NCI-H128 (cell line): ENCODE measurements at regions not wholly inside any gene's neighbourhood (a gene's known extent, or its start where the extent isn't known, plus 50 kb on each side); places are given as distances from the start of the nearest gene placed in this dataset.

Experiments
- DNase-seq: peaks from one replicate; lab custom pipeline; 2025; ENCODE audit not compliant: unreplicated experiment; lab: John Stamatoyannopoulos, UW

DNA sequence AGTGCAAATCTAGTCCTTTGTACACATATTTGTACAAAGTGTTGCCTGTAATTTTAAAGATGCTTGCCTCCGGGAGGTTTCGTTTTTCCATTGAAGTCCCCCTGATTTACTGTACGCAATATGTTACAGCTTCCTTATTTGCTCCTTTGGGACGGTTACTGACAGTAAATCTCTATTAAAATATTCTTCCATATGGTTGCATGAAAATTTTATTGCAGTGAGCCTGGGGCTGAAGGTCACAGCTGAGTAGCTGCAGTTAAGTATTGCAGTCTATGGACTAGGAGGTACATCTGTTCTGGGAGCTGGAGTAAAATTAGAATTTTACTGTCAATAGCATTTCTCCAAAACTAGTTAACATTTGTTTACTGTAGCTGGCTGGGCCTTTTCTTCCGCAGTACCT is 119.2 kb downstream of the ETAA1 start:
- DNase-seq, result no peak

DNA sequence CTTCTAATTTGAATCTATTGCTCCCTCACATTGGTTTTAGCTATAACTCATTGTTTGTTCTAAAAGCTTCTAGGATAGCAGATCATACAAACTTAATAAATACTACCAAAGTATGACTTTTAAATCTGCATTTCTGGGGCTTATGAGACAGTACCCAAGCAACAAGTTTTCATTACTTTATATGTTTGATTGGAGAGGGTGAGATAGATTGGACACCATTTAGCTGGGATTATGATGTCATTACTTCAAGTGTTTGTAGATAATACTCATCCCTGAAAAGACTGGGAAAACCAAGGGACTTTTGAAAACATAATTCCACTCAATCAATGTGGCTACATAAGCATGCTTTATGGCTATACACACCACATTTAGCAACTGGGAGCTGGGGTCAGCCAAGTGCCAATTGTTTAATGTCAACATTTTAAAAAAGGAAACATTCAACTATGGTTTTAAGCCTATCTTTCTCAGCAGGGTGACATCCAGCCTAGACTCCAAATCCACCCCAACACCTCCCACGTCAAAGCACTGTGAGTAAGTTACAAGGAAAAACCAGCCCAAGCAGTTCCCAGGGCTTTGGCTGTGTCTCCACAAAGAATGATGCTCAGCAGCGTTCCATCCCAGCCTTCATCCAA is 119.9 kb downstream of the ETAA1 start:
- DNase-seq, result no peak

DNA sequence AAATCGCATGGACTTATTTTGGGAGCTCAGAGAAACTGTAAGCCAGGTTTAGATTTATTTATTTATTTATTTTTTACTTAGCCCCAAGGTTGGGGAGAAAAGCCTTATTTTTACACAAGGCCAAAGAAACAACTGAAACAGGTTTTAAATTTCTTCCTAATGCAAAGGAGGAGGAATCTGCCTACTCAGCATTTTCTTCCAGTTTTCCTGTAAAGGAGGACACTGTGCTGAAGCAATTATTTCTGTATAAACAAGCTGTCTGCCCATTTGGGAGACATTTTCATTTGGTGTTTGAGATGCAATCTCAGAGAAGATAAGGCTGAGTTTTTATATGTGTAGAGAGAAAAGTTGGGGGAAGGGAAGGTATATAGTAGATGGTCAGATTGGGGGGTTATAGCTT is 125.0 kb downstream of the ETAA1 start:
- DNase-seq, result no peak

DNA sequence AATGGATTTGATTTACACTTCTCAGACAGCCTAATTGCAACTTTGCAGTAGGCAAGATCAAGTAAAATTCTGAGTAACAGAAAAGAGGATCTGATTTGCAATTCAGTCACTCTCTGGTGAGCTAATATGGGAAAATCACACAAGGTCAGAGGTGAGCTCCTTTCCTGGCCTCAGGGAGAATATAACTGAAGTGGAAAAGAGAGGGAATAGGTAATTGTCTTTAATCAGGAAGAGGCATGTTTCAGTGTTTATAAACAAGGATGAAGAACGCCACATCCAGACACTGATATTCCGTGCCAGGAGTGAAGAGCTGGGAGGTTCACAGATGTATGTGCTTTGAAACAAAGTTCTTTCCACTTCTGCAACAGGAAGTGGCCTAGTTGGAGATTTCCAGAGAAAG is 127.1 kb downstream of the ETAA1 start:
- no peak for DNase-seq

DNA sequence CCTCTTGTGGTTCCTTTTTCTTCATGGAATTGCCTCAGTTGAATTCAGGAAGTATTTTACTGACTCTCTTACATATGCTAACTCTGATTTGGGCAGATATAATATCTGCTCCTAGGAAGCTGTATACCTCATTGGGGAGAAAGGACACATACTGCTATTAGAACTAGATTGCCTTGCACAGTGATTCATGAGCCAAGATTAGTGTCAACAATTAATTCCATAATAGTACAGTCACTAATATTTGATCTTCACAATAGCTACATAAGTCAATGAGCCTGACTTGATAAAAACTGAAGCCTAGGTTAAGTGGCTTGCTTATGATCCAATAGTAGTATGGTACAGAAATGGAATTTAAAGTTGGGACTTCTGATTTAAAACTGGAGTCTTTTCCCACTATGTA is 127.6 kb downstream of the ETAA1 start:
- no peak for DNase-seq

DNA sequence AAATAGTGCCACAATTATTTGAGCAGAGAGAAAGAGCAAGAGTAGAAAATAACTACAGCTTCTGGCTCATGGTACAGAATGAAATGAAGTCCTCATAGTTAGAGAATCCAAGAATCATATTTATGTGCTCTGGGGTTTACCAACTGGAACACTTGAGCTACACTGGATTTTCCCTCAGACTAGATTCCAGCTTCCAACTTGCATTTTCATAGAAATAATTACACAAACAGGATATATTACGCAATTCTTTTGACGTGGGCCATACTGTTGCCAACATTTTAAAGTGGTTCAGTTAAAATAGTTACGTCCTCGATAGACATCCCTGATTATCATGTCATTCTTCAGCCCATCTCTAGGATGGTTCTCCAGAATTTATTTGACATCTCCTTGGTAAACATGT is 129.2 kb downstream of the ETAA1 start:
- DNase-seq, result no peak

DNA sequence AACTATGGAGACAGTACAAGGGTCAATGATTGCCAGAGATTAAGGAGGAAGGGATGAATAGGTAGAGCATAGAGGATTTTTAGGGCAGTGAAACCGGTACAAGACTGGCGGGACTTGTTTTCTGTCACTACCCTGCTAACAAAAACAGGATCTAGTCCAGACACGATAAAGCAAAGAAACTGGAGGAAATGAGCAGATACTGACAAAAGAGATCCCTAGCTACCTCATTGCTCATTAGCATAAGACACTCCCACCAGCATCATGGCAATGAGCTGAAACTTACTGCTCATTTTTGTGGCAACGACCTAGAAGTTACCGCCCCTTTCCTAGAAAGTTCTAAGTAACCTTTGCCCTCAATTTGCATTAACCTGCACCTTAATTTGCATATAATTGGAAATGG is 131.2 kb downstream of the ETAA1 start:
- no peak for DNase-seq

DNA sequence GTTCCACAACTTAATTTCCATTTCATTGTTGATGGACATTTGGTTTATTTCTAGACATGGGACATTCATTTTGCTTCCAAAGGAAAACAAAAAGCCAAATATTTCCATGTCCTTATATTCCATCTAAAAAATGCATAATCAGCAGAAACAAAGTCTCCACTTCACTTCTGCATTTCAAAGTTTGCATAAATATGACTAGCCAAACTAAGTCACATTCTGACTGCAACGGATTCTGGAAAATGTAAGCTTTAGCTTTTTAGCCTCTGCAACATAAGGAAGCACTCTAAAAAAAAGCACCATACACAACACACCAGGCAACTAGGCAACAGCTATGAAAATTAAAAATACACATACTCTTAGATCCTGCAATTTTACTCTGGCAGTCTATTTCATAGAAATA is 135.3 kb downstream of the ETAA1 start:
- no peak for DNase-seq

DNA sequence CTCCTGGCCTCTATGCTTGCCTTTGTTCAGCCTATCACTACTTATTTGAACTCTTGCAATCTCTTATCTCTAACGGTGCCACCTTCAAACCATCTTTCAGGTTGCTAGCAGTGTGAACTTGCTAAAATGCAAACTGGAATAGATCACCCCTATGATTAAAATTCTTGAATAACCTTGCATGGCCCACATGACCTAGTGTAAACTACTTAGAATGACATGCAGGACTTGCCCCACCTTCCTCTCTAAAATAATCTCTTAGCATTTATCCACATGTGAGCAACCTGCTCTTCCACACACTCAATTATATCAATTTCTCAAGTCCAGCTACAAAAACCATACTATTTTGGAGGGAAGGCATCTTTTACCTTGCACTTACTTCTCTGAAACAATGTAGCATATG is 137.6 kb downstream of the ETAA1 start:
- no peak for DNase-seq

DNA sequence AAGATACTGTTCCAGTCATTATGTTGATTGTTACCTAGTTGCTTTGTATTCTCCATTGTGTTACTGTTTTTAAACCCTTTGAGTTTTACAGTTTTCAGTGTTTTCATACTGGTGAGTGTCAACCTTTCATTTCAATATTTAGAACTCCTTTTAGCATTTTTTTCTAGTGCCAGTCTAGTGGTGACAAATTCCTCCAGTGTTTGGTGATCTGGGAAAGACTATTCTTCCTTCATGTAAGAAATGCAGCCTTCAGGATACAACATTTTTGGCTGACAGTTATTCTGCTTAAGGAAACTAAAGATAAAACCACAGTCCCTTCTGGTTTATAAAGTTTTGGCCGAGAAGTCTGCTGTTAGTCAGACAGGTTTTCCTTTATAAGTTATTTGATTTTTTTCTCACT is 143.8 kb downstream of the ETAA1 start:
- no peak for DNase-seq

DNA sequence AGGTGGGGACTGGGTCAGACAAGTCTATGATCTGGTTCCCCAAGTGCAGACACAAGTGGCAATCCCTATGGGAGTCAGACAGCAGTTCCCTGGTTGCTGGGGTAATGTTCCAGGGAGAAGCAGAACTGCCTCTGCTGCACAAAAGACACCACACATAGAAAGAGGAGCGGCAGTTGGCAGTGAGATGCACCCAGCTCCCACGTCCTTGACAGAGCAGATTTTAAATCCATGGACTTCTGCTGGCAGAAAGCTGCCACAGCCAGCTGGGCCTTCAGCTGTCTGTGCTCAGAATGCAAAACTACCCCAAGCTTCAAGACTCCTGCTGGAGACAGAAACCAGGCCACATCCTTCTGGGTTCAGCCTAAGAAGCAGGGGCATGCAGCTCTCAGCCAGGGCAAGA is 147.2 kb downstream of the ETAA1 start:
- DNase-seq, result no peak

DNA sequence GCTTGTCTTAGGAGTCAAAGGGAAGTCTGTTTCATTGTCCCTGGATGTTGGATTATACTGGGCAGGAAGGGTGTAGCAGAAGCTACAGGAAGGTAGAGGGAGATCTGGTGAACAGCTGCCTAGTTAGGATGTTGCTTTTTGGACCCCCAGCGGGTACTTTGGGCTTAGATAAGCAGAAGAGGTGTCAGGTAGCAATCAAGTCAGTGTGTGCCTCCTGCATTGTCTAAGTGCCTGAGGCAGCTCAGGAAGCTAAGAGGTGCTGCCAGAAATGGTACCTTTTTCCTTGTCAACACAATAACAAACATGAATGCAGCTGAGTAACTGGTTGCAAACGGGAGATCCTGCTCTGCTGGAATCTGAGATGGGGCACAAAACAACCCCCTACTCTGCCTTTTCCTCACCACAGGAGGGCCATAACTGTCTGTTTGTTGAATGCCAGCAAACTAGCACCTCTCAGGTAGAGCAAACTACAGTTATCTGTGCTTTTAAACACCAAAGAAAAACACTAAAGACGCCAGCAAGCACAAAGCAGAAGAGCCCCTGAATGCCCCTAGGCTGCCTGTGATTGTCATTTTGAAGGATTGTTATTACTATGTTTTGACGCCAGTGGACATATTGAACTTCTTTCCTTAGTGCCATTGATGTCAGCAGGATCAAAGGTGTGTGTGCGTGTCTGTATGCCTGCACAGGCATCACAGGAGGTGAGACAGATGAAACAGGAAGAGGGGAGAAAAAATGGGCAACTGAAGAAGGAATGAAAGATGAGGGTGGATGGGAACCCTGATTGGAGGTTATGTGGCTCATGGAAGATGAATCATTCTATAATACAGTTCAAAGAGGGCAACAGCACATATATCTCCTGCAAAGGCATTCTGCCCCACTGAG is 151.4 kb downstream of the ETAA1 start:
- DNase-seq, result no peak

DNA sequence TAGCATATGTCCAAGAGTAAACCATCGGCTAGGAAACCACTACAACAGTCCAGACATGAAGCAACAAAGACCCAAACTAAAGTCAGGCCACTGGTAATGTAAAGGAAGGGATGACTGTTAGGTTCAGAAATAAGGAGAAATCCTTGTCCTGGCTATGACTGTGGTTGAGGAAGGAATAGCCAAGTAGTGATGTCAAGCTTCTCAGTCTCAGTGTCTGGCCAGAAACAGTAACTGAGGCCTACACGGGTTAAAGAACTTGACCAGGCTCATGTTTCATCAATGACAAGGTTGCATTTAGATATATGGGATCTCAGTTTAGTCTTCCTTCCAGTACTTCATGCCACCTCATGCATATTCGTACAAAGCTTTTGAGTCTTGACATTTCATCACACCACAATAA is 162.0 kb downstream of the ETAA1 start:
- no peak for DNase-seq

DNA sequence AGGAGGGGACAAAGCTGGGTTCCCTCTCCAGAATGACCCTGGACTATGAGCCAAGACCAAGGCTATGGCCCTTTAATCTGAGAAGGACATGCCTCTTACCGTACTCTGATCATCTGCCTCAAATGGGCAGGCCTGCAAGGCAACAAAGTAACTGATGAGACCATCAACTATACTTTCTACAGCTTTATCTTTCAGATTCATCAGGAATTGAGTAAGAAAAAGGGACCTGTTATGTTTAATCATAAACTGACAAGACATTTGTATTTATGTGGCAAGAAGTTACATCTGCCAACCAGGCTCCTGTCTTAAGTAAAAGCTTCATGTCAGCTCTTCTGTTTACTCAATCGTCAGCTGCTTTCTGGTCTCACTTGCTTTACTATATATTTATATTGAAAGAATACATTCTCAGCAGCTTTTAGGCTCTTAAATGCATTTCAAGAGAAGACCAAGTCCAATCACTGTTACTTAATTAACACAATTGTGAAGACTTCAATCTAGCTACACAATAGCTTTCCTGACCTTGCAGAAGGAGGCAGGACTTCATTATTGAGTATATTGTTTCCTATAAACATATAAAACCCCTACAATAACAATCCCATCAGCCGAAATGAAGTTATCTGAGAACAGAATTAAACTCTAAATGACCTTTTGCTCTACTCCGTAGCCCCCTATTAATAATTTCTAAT is 163.8 kb downstream of the ETAA1 start:
- DNase-seq, result no peak

DNA sequence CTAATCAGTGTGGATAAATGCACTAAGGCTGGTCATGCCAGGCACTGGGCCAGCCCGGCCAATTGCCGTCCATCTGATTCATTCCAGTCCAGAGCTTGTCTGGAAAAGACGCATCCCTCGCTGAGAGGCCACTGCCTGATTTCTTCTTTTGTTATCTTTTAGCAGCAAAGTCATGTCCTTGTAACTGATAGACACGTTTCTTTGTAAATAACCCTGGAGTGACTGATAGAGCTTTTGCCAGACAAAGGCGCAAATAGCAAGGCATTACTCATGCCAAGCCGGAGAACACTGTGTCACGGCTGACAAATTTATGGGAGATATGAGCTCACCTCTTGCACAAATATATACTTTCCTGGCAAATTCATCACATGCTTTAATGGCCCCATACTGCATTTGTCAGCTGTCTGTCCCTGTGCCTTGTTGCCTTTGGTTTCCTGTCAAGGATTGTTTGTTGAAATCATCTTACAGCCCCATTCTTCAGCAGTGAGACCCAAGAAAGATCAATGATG is 164.4 kb downstream of the ETAA1 start:
- no peak for DNase-seq

DNA sequence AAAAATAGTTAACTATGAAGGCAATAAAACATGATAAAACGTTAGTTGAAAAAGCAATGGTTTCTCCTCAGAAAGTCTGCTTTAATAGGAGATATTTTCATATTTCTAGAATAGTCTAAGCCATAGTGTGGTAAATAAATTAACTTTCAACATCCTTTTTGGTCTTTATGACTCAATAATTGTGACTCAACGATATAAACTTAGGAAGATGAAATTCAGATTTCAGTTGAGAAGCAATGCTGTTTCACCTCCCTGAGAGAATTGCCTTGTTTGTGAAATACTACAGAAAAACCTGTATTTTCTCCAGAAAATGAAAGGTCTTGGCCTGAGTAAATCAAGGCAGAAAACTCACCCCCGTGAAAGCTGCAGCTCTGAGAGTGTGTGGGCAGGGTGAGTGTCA is 166.9 kb downstream of the ETAA1 start:
- DNase-seq, result no peak

DNA sequence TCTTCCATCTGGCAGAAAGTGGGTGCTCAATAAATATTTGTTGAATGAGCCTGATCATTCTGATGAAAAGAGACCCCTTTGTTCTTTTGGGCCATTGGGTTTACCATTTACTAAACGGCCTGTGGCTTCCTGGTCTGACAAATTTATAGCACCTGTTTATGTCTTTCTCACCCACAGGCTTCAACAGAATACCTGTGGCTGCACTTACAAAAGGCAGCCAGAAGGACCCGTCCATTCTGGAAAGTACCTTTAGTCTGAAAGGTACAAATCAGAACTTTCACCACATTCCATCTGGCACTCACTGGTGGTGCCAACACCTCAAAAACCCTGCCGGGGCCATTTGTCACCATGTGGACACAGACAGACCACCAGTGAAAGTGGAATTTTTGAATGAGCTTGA is 167.5 kb downstream of the ETAA1 start:
- DNase-seq, result no peak

DNA sequence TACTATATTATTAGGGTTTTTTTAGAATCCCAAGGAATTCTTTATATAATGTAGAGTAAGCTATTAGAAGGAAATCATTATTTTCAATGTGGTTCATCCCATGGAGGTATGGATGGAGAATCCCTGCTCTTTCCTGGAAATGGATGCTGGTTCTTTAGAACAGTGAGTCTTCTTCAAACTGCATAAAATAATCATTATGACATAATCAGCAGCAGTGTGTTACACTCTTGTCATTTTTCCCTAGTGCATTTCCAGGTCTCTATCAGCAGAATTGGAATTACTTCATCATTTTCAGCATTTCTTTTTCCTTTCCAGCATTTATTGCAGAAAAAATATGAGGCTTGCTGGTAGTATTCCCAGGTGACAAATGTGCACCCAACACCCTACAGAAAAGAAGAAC is 168.1 kb downstream of the ETAA1 start:
- no peak for DNase-seq

DNA sequence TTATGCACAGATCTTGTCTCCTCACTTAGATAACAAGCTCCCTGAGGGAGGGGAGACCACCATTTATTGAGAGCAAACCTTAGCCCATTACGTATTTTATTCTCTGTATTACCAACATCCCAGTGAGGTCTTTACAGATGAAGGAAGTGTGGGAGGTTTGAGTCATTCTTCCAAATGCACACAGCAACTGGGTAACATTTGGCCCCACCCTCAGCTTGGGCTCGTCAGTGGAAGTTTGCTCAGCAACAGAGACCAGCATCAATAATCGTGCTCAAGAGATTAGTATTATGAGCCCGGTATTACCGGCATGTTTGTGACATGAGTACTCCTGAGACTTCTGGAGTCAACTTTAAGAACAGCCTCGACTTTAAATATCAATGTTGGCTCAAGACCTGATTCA is 168.6 kb downstream of the ETAA1 start:
- DNase-seq, result no peak

DNA sequence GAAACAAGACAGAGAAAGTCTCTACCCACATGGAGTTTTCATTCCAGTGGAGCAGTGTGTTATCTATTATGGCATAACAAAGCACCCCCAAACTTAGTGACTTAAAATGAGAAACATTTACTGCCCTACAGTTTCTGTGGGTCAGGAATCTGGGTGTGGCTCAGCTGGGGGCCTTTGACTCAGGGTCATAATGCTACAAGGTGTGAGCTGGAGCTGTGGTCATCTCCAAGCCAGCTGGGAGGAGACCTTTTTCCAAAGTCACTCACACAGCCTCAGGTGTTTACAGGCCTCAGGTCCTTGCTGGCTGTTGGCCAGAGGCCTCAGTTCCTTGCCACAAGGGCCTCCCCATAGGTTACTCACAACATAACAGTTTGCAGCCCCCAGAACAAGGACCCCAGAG is 169.2 kb downstream of the ETAA1 start:
- no peak for DNase-seq

DNA sequence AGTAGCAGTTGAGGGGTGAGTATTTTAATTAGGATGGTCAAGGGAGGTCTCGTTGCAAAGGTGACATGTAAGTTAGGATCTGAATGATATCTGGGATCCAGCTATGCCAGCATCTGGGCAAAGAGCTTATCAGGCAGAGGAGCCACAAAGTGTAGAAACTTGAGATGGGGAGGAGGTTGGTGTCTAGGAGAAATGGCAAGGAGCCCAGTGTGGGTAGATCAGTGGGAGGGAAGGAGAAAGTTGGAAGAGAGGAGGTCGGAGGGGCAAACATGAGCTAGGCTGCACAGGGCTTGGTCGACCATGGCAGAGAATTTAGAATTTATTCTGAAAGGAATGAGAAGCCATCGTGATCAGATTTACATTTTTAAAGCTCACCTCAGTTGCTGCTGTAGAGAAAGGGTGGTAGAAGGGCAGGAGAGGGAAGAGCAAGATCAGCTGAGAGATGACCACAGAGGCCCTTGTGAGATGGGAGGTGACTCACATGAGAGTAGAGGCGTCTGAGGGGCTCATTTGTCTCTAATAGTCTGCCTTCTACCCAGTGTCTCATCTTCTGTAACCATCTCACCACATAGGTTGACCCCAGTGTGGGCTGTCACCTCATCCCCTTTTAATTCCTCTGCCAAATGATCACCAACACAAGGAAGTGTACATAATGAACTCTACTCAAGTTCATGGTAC is 170.0 kb downstream of the ETAA1 start:
- DNase-seq, result no peak
